Activated CD4-positive, alpha-beta T cell treated with anti-CD3 and anti-CD28 coated beads, Interleukin-2, amount 10 ng/mL, durations not matched to agents 7 days and 5 days (primary cell): ENCODE measurements at regions not wholly inside any gene's neighbourhood (a gene's known extent, or its start where the extent isn't known, plus 50 kb on each side); places are given as distances from the start of the nearest gene placed in this dataset.

Experiments
- CTCF ChIA-PET: fragments of 350-600 bp; sonication (Branson Sonifier 250); formaldehyde crosslinking; loops from one replicate; lab custom pipeline; 2021; ENCODE audit warnings: antibody characterized with exemption; lab: Charles Lee
- POLR2A ChIA-PET: fragments of 350-600 bp; sonication (Branson Sonifier 250); formaldehyde crosslinking; loops from one replicate; lab custom pipeline; 2021; ENCODE audit warnings: antibody characterized with exemption; lab: Charles Lee
- DNase-seq: peaks from one replicate; pipeline ENCODE4 v3.0.0-alpha.2; 2020
- H3K27ac Mint-ChIP-seq: one replicate; pipeline ENCODE4 v1.8.0; 2021; ENCODE audit warnings: mild to moderate bottlenecking, moderate library complexity, mixed read lengths
- H3K27me3 Mint-ChIP-seq: one replicate; pipeline ENCODE4 v1.8.0; 2021; ENCODE audit warnings: mixed read lengths
- H3K36me3 Mint-ChIP-seq: one replicate; pipeline ENCODE4 v1.8.0; 2021; ENCODE audit warnings: low read depth, mixed read lengths
- H3K4me1 Mint-ChIP-seq: one replicate; pipeline ENCODE4 v1.8.0; 2021; ENCODE audit warnings: mixed read lengths
- H3K4me3 Mint-ChIP-seq: one replicate; pipeline ENCODE4 v1.8.0; 2021; ENCODE audit warnings: mild to moderate bottlenecking, moderate library complexity, mixed read lengths
- H3K9me3 Mint-ChIP-seq: one replicate; pipeline ENCODE4 v1.8.0; 2021; ENCODE audit warnings: mixed read lengths

- no peak for DNase-seq
- Mint-ChIP-seq H3K9me3 (peaks cover 4% of the 10 kb centered on the region), H3K27me3 (no peaks in the 10 kb centered on the region), H3K27ac (no peak overlapping the region), H3K4me1 (no peaks in the 10 kb centered on the region), H3K36me3 (no peaks in the 10 kb centered on the region), H3K4me3 (no peak overlapping the region)
- ChIA-PET CTCF (no interaction called here), POLR2A (no interaction called here)
Measured at GRCh38 chr21:28280611-28281010, 712.1 kb downstream of the LTN1 start.

- peaks cover 2% of the 10 kb centered on the region for H3K9me3 Mint-ChIP-seq
- no peak overlapping the region for H3K27ac Mint-ChIP-seq
- CTCF ChIA-PET: no interaction called here
- POLR2A ChIA-PET: no interaction called here
- no peaks in the 10 kb centered on the region for H3K4me1 Mint-ChIP-seq
- H3K36me3 Mint-ChIP-seq: no peaks in the 10 kb centered on the region
- no peaks in the 10 kb centered on the region for H3K27me3 Mint-ChIP-seq
- no peak for DNase-seq
- H3K4me3 Mint-ChIP-seq: no peak overlapping the region
Measured at GRCh38 chr21:28277324-28277723, 715.4 kb downstream of the LTN1 start.

- Mint-ChIP-seq H3K4me3 (no peak overlapping the region), H3K4me1 (no peaks in the 10 kb centered on the region), H3K27ac (no peak overlapping the region), H3K36me3 (no peaks in the 10 kb centered on the region), H3K27me3 (no peaks in the 10 kb centered on the region), H3K9me3 (no peaks in the 10 kb centered on the region)
- no peak for DNase-seq
- ChIA-PET POLR2A (no interaction called here), CTCF (no interaction called here)
Measured at GRCh38 chr21:28272272-28272992, 720.2 kb downstream of the LTN1 start.

GRCh38 chr21:28269173-28269572 lies 723.5 kb downstream of the LTN1 start:
- H3K27ac Mint-ChIP-seq: no peak overlapping the region
- no peaks in the 10 kb centered on the region for H3K36me3 Mint-ChIP-seq
- POLR2A ChIA-PET: no interaction called here

GRCh38 chr21:28268685-28269084 lies 724.0 kb downstream of the LTN1 start:
- CTCF ChIA-PET: no interaction called here
- Mint-ChIP-seq H3K4me1 (no peaks in the 10 kb centered on the region), H3K27ac (no peak overlapping the region), H3K4me3 (no peak overlapping the region), H3K9me3 (no peaks in the 10 kb centered on the region), H3K36me3 (no peaks in the 10 kb centered on the region), H3K27me3 (no peaks in the 10 kb centered on the region)
- POLR2A ChIA-PET: no interaction called here
- DNase-seq: no peak

More at GRCh38 chr21:28269173-28269572, 723.5 kb downstream of the LTN1 start:
- Mint-ChIP-seq H3K4me1 (no peaks in the 10 kb centered on the region), H3K4me3 (no peak overlapping the region), H3K27me3 (no peaks in the 10 kb centered on the region), H3K9me3 (no peaks in the 10 kb centered on the region)
- CTCF ChIA-PET: no interaction called here
- DNase-seq: no peak

- CTCF ChIA-PET: no interaction called here
- POLR2A ChIA-PET: no interaction called here
- H3K4me3 Mint-ChIP-seq: no peak overlapping the region
- H3K36me3 Mint-ChIP-seq: no peaks in the 10 kb centered on the region
- no peaks in the 10 kb centered on the region for H3K4me1 Mint-ChIP-seq
- no peaks in the 10 kb centered on the region for H3K27me3 Mint-ChIP-seq
- no peak overlapping the region for H3K27ac Mint-ChIP-seq
- DNase-seq: no peak
- no peaks in the 10 kb centered on the region for H3K9me3 Mint-ChIP-seq
Measured at GRCh38 chr21:28267449-28267848, 725.2 kb downstream of the LTN1 start.

- CTCF ChIA-PET: no interaction called here
- H3K27ac Mint-ChIP-seq: no peak overlapping the region
Measured at GRCh38 chr21:28266061-28266460, 726.6 kb downstream of the LTN1 start.

GRCh38 chr21:28263974-28264373 lies 728.7 kb downstream of the LTN1 start:
- Mint-ChIP-seq H3K9me3 (no peaks in the 10 kb centered on the region), H3K27me3 (no peaks in the 10 kb centered on the region), H3K27ac (no peak overlapping the region), H3K4me3 (no peak overlapping the region), H3K36me3 (no peaks in the 10 kb centered on the region), H3K4me1 (no peaks in the 10 kb centered on the region)
- ChIA-PET CTCF (no interaction called here), POLR2A (no interaction called here)
- no peak for DNase-seq

More at GRCh38 chr21:28266061-28266460, 726.6 kb downstream of the LTN1 start:
- H3K4me3 Mint-ChIP-seq: no peak overlapping the region
- no peaks in the 10 kb centered on the region for H3K4me1 Mint-ChIP-seq
- no peaks in the 10 kb centered on the region for H3K36me3 Mint-ChIP-seq
- no peaks in the 10 kb centered on the region for H3K27me3 Mint-ChIP-seq
- H3K9me3 Mint-ChIP-seq: no peaks in the 10 kb centered on the region
- POLR2A ChIA-PET: no interaction called here
- no peak for DNase-seq

GRCh38 chr21:28261298-28261697 lies 731.4 kb downstream of the LTN1 start:
- Mint-ChIP-seq H3K27ac (no peak overlapping the region), H3K4me1 (no peaks in the 10 kb centered on the region), H3K4me3 (no peak overlapping the region), H3K27me3 (no peaks in the 10 kb centered on the region), H3K9me3 (no peaks in the 10 kb centered on the region), H3K36me3 (no peaks in the 10 kb centered on the region)
- ChIA-PET POLR2A (no interaction called here), CTCF (no interaction called here)
- no peak for DNase-seq

- ChIA-PET CTCF (no interaction called here), POLR2A (no interaction called here)
- Mint-ChIP-seq H3K27ac (no peak overlapping the region), H3K9me3 (no peaks in the 10 kb centered on the region), H3K36me3 (no peaks in the 10 kb centered on the region), H3K27me3 (no peaks in the 10 kb centered on the region), H3K4me1 (no peaks in the 10 kb centered on the region), H3K4me3 (no peak overlapping the region)
- no peak for DNase-seq
Measured at GRCh38 chr21:28257276-28257675, 735.4 kb downstream of the LTN1 start.

GRCh38 chr21:28256837-28257236 lies 735.8 kb downstream of the LTN1 start:
- no peak overlapping the region for H3K27ac Mint-ChIP-seq
- CTCF ChIA-PET: no interaction called here
- no peaks in the 10 kb centered on the region for H3K4me1 Mint-ChIP-seq
- H3K27me3 Mint-ChIP-seq: no peaks in the 10 kb centered on the region
- no peak overlapping the region for H3K4me3 Mint-ChIP-seq
- H3K36me3 Mint-ChIP-seq: no peaks in the 10 kb centered on the region
- no peaks in the 10 kb centered on the region for H3K9me3 Mint-ChIP-seq
- POLR2A ChIA-PET: no interaction called here
- no peak for DNase-seq

- CTCF ChIA-PET: no interaction called here
- Mint-ChIP-seq H3K27me3 (no peaks in the 10 kb centered on the region), H3K4me1 (no peaks in the 10 kb centered on the region), H3K27ac (no peak overlapping the region), H3K4me3 (no peak overlapping the region), H3K9me3 (no peaks in the 10 kb centered on the region), H3K36me3 (no peaks in the 10 kb centered on the region)
- no peak for DNase-seq
- POLR2A ChIA-PET: no interaction called here
Measured at GRCh38 chr21:28256420-28256831, 736.3 kb downstream of the LTN1 start.

GRCh38 chr21:28253961-28254360 lies 738.7 kb downstream of the LTN1 start:
- Mint-ChIP-seq H3K36me3 (no peaks in the 10 kb centered on the region), H3K27me3 (no peaks in the 10 kb centered on the region), H3K4me1 (no peaks in the 10 kb centered on the region), H3K4me3 (no peak overlapping the region), H3K27ac (no peak overlapping the region), H3K9me3 (no peaks in the 10 kb centered on the region)
- ChIA-PET CTCF (no interaction called here), POLR2A (no interaction called here)
- DNase-seq: no peak

- no peaks in the 10 kb centered on the region for H3K27me3 Mint-ChIP-seq
- H3K9me3 Mint-ChIP-seq: no peaks in the 10 kb centered on the region
- H3K36me3 Mint-ChIP-seq: no peaks in the 10 kb centered on the region
- H3K4me1 Mint-ChIP-seq: no peaks in the 10 kb centered on the region
- ChIA-PET CTCF (no interaction called here), POLR2A (no interaction called here)
- H3K4me3 Mint-ChIP-seq: no peak overlapping the region
- no peak for DNase-seq
- H3K27ac Mint-ChIP-seq: no peak overlapping the region
Measured at GRCh38 chr21:28253338-28253737, 739.3 kb downstream of the LTN1 start.
